IPS DF 4.7 (cell line): ENCODE measurements at regions not wholly inside any gene's neighbourhood (a gene's known extent, or its start where the extent isn't known, plus 50 kb on each side); places are given as distances from the start of the nearest gene placed in this dataset.

Experiments
- DNase-seq: peaks from one replicate; pipeline ENCODE4 v3.0.0-alpha.2; 2013; ENCODE audit warnings: low spot score; ENCODE audit errors: extremely low read depth

- no peak for DNase-seq
Observed at GRCh38 chr2:61722318-61722717, 131.5 kb downstream of the FAM161A start.

GRCh38 chr2:61721382-61721781 lies 132.5 kb downstream of the FAM161A start:
- no peak for DNase-seq

- no peak for DNase-seq
Observed at GRCh38 chr2:61720911-61721310, 132.9 kb downstream of the FAM161A start.

- no peak for DNase-seq
Observed at GRCh38 chr2:61718965-61719364, 134.9 kb downstream of the FAM161A start.

GRCh38 chr2:61715506-61715905 lies 138.4 kb downstream of the FAM161A start:
- DNase-seq = no peak

GRCh38 chr2:61714210-61714609 lies 139.7 kb downstream of the FAM161A start:
- no peak for DNase-seq

GRCh38 chr2:61713457-61713856 lies 140.4 kb downstream of the FAM161A start:
- DNase-seq = no peak

GRCh38 chr2:61712060-61712459 lies 141.8 kb downstream of the FAM161A start:
- DNase-seq = no peak

- no peak for DNase-seq
Observed at GRCh38 chr2:61710711-61711110, 143.1 kb downstream of the FAM161A start.

- DNase-seq = no peak
Observed at GRCh38 chr2:61707984-61708852, 145.6 kb downstream of the FAM161A start.

GRCh38 chr2:61705625-61706024 lies 148.2 kb downstream of the FAM161A start:
- no peak for DNase-seq

GRCh38 chr2:61704364-61704763 lies 149.5 kb downstream of the FAM161A start:
- no peak for DNase-seq

- no peak for DNase-seq
Observed at GRCh38 chr2:61702088-61702467, 151.8 kb downstream of the FAM161A start.

GRCh38 chr2:61700464-61700863 lies 153.4 kb downstream of the FAM161A start:
- no peak for DNase-seq

- DNase-seq = peak; percentile 49
Observed at GRCh38 chr2:61694312-61695274, 156.4 kb upstream of the XPO1 start.

GRCh38 chr2:61693744-61694143 lies 155.6 kb upstream of the XPO1 start:
- no peak for DNase-seq

GRCh38 chr2:61690078-61690596 lies 152.0 kb upstream of the XPO1 start:
- DNase-seq = no peak

- DNase-seq = no peak
Observed at GRCh38 chr2:61689568-61689967, 151.4 kb upstream of the XPO1 start.

GRCh38 chr2:61688369-61689334 lies 150.5 kb upstream of the XPO1 start:
- DNase-seq = no peak

GRCh38 chr2:61679096-61679495 lies 140.9 kb upstream of the XPO1 start:
- DNase-seq = no peak

GRCh38 chr2:61677942-61678341 lies 139.8 kb upstream of the XPO1 start:
- DNase-seq = no peak
